Prostate gland (tissue), 2 donors: ENCODE measurements at regions not wholly inside any gene's neighbourhood (a gene's known extent, or its start where the extent isn't known, plus 50 kb on each side); places are given as distances from the start of the nearest gene placed in this dataset.

Experiments used
- CTCF ChIP-seq, 4 experiments: fragments of 200-600 bp in 2 of 4; fragments of 450-650 bp in 2 of 4; sonication (generic) in 2 of 4; IDR thresholded peaks; 1 replicate in 3 of 4; 2 replicates in 1 of 4; pipeline ENCODE4 v1.5.1; 2016 to 2019; ENCODE audit warnings: antibody characterized with exemption in 4 of 4, mild to moderate bottlenecking in 2 of 4, moderate library complexity in 2 of 4
- POLR2A ChIP-seq: fragments of 450-650 bp; IDR thresholded peaks from one replicate; pipeline ENCODE4 v1.6.1; 2016; ENCODE audit warnings: antibody characterized with exemption, mild to moderate bottlenecking

DNA sequence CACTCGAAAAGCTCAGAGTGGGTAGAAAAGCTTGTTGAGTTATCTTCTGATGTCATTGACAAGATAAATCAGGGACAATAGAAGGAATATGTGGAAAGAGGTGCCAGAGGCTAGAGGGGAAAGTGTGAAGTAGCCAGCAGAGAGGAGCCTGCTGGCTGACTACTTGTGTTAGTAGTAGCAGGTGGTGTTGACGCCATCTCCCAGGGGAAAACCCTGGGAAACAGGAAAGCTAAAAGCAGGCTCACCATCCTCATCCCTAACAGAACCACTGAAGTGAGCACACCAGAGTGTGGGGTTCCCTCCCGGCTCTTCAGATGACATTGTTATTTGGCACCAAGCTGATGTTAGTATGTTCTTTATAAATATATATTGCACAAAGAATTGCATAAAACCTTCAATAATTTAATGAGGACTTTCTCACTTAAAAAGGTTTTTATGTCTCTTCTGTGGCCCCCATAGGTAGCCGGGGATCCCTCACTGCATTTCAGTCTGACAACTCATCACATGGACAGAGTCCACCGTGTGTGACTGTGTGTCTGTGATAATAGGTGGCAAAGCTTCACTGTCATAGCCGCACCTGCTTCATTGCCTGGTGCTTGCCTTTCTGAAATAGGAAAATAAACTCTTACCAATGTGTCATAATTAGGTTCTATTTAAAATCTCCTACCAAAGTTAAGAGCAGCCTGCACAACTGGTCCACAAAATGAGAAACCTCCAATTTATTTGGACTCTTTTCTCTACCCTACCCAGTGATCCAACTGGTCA is 63.2 kb upstream of the TOP3B start:
- TF ChIP-seq CTCF (IDR thresholded peaks at IDR 0.05) (no peak), POLR2A (no peak)
